ENCODE measurements at regions not wholly inside any gene's neighbourhood (a gene's known extent, or its start where the extent isn't known, plus 50 kb on each side); places are given as distances from the start of the nearest gene placed in this dataset.

GRCh38 chr3:13209634-13209997 lies 136.4 kb upstream of the IQSEC1 start:
- intact Hi-C loops (cut with DNase I) = no loop called here
- peaks cover 5% of the 10 kb centered on the region for H3K27me3 ChIP-seq
- DNase-seq = no peak

GRCh38 chr3:13208706-13209633 lies 135.7 kb upstream of the IQSEC1 start:
- peak; percentile 45 for DNase-seq
- no peak for TF ChIP-seq CTCF (IDR thresholded peaks at IDR 0.05)

More at GRCh38 chr3:13209634-13209997, 136.4 kb upstream of the IQSEC1 start:
- ATAC-seq = no peak
- H3K4me3 ChIP-seq = no peak overlapping the region
- no peaks in the 10 kb centered on the region for H3K36me3 ChIP-seq
- H3K4me1 ChIP-seq = no peaks in the 10 kb centered on the region
- no peak for TF ChIP-seq CTCF (IDR thresholded peaks at IDR 0.05)
- no peaks in the 10 kb centered on the region for H3K9me3 ChIP-seq
- H3K27ac ChIP-seq = no peak overlapping the region

DNA sequence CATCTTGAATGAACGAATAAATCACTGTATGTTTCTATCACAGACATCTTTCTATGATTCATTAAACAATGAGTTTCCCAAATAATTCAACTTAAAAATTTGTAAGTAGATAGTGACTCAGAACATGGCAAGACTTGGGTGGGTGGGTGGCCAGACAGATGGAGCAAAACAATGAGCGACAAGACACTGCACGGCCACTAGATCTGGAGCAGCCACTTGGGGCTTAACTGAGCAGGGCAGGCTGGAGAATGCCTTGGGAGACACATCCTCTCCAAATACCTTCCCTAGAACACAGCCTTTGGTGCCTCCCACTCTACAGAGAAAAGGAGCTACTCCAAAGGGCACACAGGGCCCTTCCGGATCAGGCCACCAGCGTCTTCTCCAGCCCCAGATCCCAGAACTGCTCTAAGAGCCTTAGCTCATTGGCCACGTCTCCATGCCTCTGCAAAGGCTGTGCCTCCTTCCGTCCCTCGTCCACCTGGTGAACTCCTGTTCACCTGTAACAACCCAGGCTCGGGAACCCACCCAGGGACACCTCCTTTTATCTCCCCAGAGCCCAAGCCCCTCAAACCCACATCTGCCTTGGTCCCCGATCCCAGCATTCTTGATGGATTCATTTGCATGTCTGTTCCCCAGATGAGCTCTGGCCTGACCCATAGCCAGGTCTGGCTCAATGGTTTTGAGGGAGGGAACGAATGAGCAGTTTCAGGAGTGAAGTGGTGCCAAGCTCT lies 134.9 kb upstream of the IQSEC1 start:
- no peak overlapping the region for H3K4me3 ChIP-seq
- H3K27ac ChIP-seq = no peak overlapping the region
- H3K9me3 ChIP-seq = no peaks in the 10 kb centered on the region
- H3K4me1 ChIP-seq = no peaks in the 10 kb centered on the region
- intact Hi-C loops (cut with DNase I) = no loop called here
- H3K27me3 ChIP-seq = peaks cover 20% of the 10 kb centered on the region
- H3K36me3 ChIP-seq = no peaks in the 10 kb centered on the region
- no peak for DNase-seq
- ATAC-seq = no peak
- TF ChIP-seq CTCF (IDR thresholded peaks at IDR 0.05) = no peak

More at GRCh38 chr3:13208706-13209633, 135.7 kb upstream of the IQSEC1 start:
- intact Hi-C loops (cut with DNase I) = no loop called here
- H3K27ac ChIP-seq = no peak overlapping the region
- no peaks in the 10 kb centered on the region for H3K9me3 ChIP-seq
- no peak overlapping the region for H3K4me3 ChIP-seq
- ATAC-seq = no peak
- H3K4me1 ChIP-seq = no peaks in the 10 kb centered on the region
- no peaks in the 10 kb centered on the region for H3K36me3 ChIP-seq
- peaks cover 12% of the 10 kb centered on the region for H3K27me3 ChIP-seq

DNA sequence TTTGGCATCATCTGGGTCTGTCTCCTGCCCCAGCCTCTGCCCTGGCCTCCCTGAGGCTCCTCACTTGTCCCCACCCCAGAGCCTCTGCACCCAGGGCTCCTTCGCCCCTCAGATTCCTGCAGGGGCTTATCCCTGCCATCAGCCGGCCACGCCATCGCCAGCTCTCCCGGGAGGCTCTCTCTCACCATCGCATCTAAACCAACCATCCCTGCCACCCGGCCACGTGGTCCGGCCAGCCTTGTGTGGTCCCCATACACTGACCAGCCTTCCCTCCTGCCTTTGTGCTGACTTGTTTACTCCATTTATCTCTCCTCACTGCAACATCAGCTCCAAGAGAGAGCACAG lies 134.3 kb upstream of the IQSEC1 start:
- H3K27me3 ChIP-seq = peaks cover 20% of the 10 kb centered on the region
- no peak overlapping the region for H3K4me3 ChIP-seq
- no peak overlapping the region for H3K27ac ChIP-seq
- no peak for ATAC-seq
- H3K9me3 ChIP-seq = no peaks in the 10 kb centered on the region
- no peak for TF ChIP-seq CTCF (IDR thresholded peaks at IDR 0.05)
- H3K4me1 ChIP-seq = no peaks in the 10 kb centered on the region
- intact Hi-C loops (cut with DNase I) = no loop called here
- DNase-seq = peak; percentile 59
- H3K36me3 ChIP-seq = no peaks in the 10 kb centered on the region

GRCh38 chr3:13206799-13207577 lies 133.8 kb upstream of the IQSEC1 start:
- Histone ChIP-seq H3K27ac (no peak overlapping the region), H3K4me3 (no peak overlapping the region), H3K36me3 (no peaks in the 10 kb centered on the region), H3K9me3 (no peaks in the 10 kb centered on the region), H3K27me3 (peaks cover 20% of the 10 kb centered on the region), H3K4me1 (no peaks in the 10 kb centered on the region)
- peak; percentile 46 for DNase-seq
- no peak for TF ChIP-seq CTCF (IDR thresholded peaks at IDR 0.05)
- intact Hi-C loops (cut with DNase I) = no loop called here
- ATAC-seq = no peak
